Endothelial cell (in vitro differentiated cells): ENCODE measurements at regions not wholly inside any gene's neighbourhood (a gene's known extent, or its start where the extent isn't known, plus 50 kb on each side); places are given as distances from the start of the nearest gene placed in this dataset.
"Not testable (repeated sequence)": the region's sequence is repeated elsewhere in the genome, so short reads cannot be mapped to it uniquely, and the experiment has no call there.

Experiments
- DNase-seq: peaks from one replicate; pipeline ENCODE4 v3.0.0; 2021; ENCODE audit warnings: low spot score
- H3K27ac Mint-ChIP-seq: one replicate; pipeline ENCODE4 v1.8.0; 2021; ENCODE audit warnings: mixed read lengths, inconsistent platforms; ENCODE audit not compliant: unreplicated experiment
- H3K27me3 Mint-ChIP-seq: one replicate; pipeline ENCODE4 v1.8.0; 2021; ENCODE audit warnings: mild to moderate bottlenecking, moderate library complexity, mixed read lengths, inconsistent platforms; ENCODE audit not compliant: unreplicated experiment
- H3K36me3 Mint-ChIP-seq: one replicate; pipeline ENCODE4 v1.8.0; 2021; ENCODE audit warnings: mild to moderate bottlenecking, low read depth, mixed read lengths, inconsistent platforms; ENCODE audit not compliant: unreplicated experiment
- H3K4me1 Mint-ChIP-seq: one replicate; pipeline ENCODE4 v1.8.0; 2021; ENCODE audit warnings: mild to moderate bottlenecking, mixed read lengths, inconsistent platforms; ENCODE audit not compliant: unreplicated experiment
- H3K4me3 Mint-ChIP-seq: one replicate; pipeline ENCODE4 v1.8.0; 2021; ENCODE audit warnings: mild to moderate bottlenecking, mixed read lengths, inconsistent platforms; ENCODE audit not compliant: unreplicated experiment
- H3K9me3 Mint-ChIP-seq: one replicate; pipeline ENCODE4 v1.8.0; 2021; ENCODE audit warnings: mixed read lengths, inconsistent platforms; ENCODE audit not compliant: unreplicated experiment

- not testable (repeated sequence) for H3K9me3 Mint-ChIP-seq, H3K36me3 Mint-ChIP-seq, H3K4me3 Mint-ChIP-seq, H3K27me3 Mint-ChIP-seq, DNase-seq, H3K4me1 Mint-ChIP-seq, H3K27ac Mint-ChIP-seq
These were observed 332.2 kb upstream of the PLGLB2 start for GRCh38 chr2:87415586-87416265.

- H3K4me3 Mint-ChIP-seq, H3K27ac Mint-ChIP-seq, H3K4me1 Mint-ChIP-seq, H3K27me3 Mint-ChIP-seq, H3K36me3 Mint-ChIP-seq, H3K9me3 Mint-ChIP-seq, DNase-seq: not testable (repeated sequence)
These were observed 331.7 kb upstream of the PLGLB2 start for GRCh38 chr2:87416266-87416592.

- DNase-seq, H3K36me3 Mint-ChIP-seq, H3K4me3 Mint-ChIP-seq, H3K27me3 Mint-ChIP-seq, H3K4me1 Mint-ChIP-seq, H3K9me3 Mint-ChIP-seq, H3K27ac Mint-ChIP-seq: not testable (repeated sequence)
These were observed 330.7 kb upstream of the PLGLB2 start for GRCh38 chr2:87417147-87417546.

GRCh38 chr2:87417742-87418567 is 329.9 kb upstream of the PLGLB2 start:
- not testable (repeated sequence) for H3K27ac Mint-ChIP-seq, H3K4me3 Mint-ChIP-seq, H3K9me3 Mint-ChIP-seq, H3K4me1 Mint-ChIP-seq, H3K27me3 Mint-ChIP-seq, DNase-seq, H3K36me3 Mint-ChIP-seq

GRCh38 chr2:87418823-87419822 is 328.8 kb upstream of the PLGLB2 start:
- DNase-seq: not testable (repeated sequence)

GRCh38 chr2:87419980-87420379 is 327.9 kb upstream of the PLGLB2 start:
- not testable (repeated sequence) for H3K36me3 Mint-ChIP-seq, H3K4me3 Mint-ChIP-seq, H3K27ac Mint-ChIP-seq, H3K9me3 Mint-ChIP-seq, H3K27me3 Mint-ChIP-seq, H3K4me1 Mint-ChIP-seq, DNase-seq

More at GRCh38 chr2:87418823-87419822, 328.8 kb upstream of the PLGLB2 start:
- not testable (repeated sequence) for H3K4me1 Mint-ChIP-seq, H3K27ac Mint-ChIP-seq, H3K4me3 Mint-ChIP-seq, H3K9me3 Mint-ChIP-seq, H3K27me3 Mint-ChIP-seq, H3K36me3 Mint-ChIP-seq

- not testable (repeated sequence) for DNase-seq, H3K4me3 Mint-ChIP-seq, H3K4me1 Mint-ChIP-seq, H3K27me3 Mint-ChIP-seq, H3K36me3 Mint-ChIP-seq, H3K9me3 Mint-ChIP-seq, H3K27ac Mint-ChIP-seq
These were observed 326.9 kb upstream of the PLGLB2 start for GRCh38 chr2:87420954-87421353.

GRCh38 chr2:87423796-87424762 is 323.8 kb upstream of the PLGLB2 start:
- not testable (repeated sequence) for H3K36me3 Mint-ChIP-seq, H3K27ac Mint-ChIP-seq, H3K4me1 Mint-ChIP-seq, H3K27me3 Mint-ChIP-seq, DNase-seq, H3K4me3 Mint-ChIP-seq, H3K9me3 Mint-ChIP-seq

- not testable (repeated sequence) for H3K27me3 Mint-ChIP-seq, H3K4me3 Mint-ChIP-seq, H3K9me3 Mint-ChIP-seq, H3K4me1 Mint-ChIP-seq, DNase-seq, H3K36me3 Mint-ChIP-seq, H3K27ac Mint-ChIP-seq
These were observed 323.1 kb upstream of the PLGLB2 start for GRCh38 chr2:87424763-87425154.

- H3K4me1 Mint-ChIP-seq, H3K4me3 Mint-ChIP-seq, H3K9me3 Mint-ChIP-seq, H3K27me3 Mint-ChIP-seq, H3K36me3 Mint-ChIP-seq, DNase-seq, H3K27ac Mint-ChIP-seq: not testable (repeated sequence)
These were observed 322.7 kb upstream of the PLGLB2 start for GRCh38 chr2:87425191-87425590.

- H3K27ac Mint-ChIP-seq, DNase-seq, H3K4me3 Mint-ChIP-seq, H3K27me3 Mint-ChIP-seq, H3K9me3 Mint-ChIP-seq, H3K4me1 Mint-ChIP-seq, H3K36me3 Mint-ChIP-seq: not testable (repeated sequence)
These were observed 322.2 kb upstream of the PLGLB2 start for GRCh38 chr2:87425717-87426116.
